ENCODE measurements at regions not wholly inside any gene's neighbourhood (a gene's known extent, or its start where the extent isn't known, plus 50 kb on each side); places are given as distances from the start of the nearest gene placed in this dataset.

DNA sequence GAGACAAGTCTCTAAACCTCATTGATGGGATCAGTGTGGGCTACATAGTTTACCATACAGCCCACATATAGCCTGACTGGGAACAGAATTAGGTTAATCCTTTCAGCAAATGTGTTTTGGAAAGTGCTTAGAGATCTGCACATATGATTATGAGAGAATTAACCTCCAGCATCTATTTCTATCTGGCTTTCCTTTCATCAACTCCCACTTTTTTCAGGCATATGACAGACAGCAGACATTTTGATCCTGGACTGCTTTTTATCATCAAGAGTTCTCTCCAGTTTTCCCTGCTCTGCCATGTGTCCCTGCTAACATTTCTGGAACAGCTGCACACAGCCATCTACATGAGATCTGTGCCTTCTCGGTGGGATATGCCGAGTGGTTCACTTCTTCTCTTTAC, 139.5 kb upstream of the LRP1B start:
- DNase-seq, result no peak

DNA sequence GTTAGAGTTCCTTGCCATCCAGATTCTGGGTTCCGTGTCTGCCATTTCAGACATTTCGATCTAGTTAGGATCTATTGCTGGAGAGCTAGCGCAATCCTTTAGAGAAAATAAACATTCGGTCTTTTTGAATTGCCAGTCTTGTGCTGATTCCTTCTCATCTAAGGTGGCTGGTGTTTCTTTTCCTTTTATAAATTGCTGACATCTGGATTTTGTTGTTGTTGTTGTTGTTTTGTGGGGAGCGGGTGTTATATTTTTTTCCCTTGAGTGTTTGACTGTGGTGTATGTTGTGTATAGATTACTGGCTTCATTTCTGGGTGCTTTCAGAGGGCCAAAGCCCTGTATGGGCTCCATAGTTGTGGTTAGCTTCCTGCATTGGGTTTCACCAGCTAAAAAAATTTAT, 128.5 kb upstream of the LRP1B start:
- DNase-seq, result no peak

DNA sequence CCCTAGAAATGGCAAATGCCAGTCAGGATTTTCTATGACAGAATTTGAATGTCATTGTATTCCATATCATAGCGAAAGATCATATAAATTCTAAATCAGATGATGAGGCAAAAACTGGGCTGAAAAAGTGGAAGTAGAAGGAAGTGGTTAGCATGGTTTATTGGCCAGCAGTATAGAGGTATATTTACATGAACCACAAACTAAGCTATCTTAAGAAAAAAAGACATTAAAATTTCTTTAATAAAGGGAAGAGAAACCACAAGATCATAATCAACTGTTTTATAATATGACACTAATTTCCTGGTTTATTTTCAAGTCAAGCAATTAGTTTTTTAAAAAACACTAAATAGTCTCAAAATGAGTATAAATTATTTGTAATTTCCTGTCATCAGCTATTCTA, 123.2 kb upstream of the LRP1B start:
- DNase-seq, result no peak

DNA sequence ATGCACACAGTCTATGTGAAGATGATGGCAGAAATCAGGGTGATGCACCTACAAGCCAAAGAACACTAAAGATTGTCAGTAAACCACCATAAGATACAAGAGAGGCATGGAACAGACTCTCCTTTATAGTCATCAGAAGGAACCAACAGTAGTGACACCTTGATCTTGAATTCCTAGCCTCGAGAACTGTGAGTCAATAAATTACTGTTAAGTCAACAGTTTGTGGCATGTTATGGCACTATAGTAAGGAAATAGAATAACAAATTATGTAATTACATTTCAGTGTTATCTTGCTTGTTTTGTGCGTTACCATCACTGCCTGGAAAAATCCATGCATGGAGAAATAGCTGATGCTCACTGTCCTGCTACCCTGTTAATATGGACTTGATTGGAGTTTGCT, 110.2 kb upstream of the LRP1B start:
- DNase-seq, result no peak

DNA sequence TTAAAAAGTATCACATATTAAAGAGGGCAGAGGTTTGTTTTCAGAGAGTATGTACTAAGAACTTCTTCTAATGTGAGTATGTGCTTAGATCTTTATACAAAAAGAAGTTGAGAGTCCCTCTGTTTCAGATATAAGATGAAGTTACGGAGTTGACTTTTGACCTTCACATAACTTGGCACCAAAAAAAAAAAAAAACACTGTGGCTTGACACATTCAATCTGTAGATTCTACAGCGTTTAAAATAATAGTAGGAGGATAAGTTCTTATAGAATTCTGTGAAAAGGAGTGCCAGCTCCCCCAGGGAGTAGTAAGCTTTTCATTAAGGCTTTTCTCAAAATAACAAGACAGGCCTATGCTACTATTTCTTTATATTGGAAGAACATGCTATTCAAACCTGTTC, 105.4 kb upstream of the LRP1B start:
- DNase-seq, result no peak

DNA sequence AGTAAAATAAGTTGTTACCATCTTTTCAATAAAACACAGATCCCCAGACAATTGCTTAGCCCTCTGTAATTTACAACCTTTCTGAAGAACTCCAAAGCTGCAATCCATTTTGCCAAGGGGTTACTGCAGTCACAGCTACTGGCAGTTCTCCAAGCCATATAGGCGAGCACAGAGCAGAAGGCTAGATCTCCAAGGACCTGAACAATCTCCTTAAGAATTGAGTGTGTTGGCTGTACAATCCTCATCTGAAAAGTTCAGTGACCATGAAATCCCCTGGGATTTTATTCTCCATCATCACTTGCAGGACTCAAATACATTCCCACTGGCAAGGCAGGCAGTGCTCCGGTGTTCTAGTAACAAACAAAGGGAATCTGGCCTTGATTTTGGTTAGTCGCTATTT, 103.9 kb upstream of the LRP1B start:
- no peak for DNase-seq

DNA sequence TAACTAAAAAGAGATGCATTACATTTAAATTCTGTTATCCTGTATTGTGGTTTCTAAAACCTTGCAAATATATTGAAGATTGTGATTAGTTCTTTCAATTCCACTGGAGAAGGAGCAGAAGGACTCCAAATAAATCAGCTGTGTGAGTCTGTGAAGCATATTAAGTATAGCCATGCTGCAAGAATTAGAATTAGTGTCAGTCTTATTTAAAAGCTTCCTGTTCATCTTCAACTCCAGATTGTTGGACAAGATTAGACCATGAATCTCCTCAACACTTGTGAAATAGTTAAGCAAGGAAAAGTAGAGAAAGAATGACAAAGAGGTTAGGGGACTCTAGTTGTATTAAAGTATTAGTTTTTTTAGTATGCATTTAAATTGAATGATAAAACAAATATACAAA, 92.5 kb upstream of the LRP1B start:
- no peak for DNase-seq

DNA sequence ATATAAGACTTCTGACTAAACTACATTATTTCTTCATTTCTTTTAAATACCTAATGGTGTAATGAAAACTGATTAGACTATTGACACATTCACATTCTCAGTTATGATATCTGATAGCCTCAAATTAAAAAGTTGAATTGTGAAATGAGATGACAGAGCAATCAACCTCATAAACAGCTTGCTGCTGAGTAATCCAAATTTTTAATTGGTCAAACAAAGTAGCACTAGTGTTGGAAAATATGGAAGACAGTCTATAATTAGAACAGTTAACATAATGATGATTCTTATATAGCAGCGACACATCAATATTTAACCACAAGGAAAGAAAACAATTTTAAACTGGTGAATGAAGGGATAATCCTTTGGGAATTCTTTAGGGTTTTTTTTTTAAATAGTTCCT, 91.9 kb upstream of the LRP1B start:
- DNase-seq, result no peak

DNA sequence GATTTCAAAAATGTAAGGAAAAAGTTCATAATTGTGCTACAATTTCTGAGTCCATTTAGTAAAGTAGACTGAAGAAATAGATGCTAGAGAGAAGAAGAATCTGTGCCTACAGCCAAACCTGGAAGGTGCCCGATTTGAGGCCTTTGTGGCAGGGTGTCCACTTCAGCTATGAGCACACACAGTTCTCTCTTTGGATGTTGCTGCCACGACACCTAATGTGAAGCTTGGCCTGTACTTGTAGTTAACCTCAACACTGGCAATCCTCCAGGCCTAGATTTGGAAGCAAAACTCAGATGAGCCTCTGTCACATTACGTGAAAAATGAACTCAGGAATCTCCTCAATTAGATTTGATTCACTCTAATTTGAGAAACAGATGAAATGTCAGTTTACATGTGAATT, 90.1 kb upstream of the LRP1B start:
- DNase-seq, result no peak

DNA sequence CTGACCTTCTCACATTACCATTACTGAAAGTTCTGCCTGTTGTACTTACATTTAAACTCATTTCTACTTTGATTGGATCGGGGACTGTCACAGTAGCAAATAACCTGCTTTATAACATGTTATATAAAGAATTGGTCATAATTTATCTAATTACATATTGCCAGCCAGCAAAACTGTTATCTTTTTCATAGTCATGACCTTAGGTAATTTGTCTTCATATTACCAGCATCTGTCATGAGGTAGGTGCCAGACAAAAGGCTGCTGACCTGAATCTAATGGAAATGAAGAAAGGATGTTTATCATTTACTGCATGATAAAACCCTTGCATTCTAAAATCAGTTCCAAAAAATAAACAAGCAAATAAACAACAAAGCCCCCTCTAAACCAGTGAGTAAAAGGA, 89.4 kb upstream of the LRP1B start:
- no peak for DNase-seq

DNA sequence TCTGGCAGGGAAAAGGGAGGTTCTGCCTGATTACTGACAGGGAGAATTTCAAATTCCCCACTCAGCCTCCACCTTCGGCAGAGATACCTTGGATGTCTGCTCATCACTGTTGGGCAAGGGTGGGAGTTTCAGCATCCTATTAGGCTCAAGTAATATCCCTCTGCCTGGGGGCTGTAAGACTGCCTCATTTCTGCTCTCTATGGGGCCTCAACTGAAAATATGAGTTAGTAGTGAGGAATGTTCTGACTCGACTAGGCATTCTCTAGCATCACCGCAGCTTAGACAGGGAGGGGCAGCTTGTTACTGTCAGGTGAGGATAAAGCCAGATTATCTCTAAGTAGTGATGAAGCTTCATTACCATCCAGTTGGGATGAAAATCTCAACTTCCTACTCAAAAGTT, 87.7 kb upstream of the LRP1B start:
- DNase-seq, result no peak

DNA sequence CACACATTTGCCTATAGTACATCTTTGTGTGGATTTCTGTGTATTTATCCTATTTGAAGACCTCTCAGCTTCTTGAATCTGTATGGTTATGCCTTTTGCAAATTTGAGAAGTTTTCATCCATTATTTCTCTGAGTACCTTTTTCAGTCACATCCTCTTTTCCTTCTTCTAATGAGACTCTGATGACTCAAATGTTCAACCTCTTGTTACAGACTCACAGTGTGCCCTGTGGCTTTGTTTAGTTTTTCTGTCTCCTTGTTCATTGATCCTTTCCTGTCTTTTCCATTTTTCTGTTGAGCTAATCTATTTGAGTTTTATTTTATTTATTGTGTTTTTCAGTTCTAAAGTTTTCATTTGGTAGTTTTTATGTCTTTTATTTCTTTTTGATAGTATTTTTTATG, 87.0 kb upstream of the LRP1B start:
- DNase-seq, result no peak

DNA sequence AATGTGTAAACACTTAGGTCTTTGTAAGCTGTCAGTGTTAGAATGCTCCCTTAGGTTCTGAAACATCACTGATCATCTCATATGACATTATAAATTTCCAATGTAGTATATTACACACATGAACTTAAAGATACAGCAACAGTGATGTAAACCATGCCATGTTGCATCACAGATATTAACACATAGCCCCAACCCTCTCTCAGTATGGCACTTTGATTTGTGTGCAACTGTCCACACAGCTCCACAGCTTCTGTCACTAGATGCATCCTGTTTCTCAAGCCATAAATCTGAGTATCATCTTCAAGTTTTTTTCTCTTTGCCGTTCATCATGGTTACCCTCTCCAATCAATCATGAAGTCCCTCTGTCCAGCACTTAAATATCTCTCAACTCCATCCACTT, 69.2 kb upstream of the LRP1B start:
- no peak for DNase-seq

DNA sequence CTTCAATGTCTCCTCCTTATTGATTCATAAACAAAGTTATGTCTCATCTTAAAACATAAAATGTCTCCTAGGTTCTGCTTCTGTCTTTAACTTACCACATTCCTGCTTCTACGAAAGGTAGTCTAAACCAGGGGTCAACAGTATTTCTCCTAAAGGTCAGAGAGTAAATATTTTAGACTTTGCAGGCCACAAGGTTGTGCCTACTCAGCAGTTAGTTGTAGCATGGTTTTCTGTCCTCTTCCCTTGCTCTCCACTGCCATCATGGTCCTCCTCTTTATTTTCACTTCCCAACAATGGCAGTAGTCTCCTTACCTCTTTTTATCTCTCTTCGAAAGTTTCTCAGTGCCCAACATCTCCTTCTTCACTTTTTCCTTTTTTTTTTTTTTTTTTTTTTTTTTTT, 68.3 kb upstream of the LRP1B start:
- no peak for DNase-seq

DNA sequence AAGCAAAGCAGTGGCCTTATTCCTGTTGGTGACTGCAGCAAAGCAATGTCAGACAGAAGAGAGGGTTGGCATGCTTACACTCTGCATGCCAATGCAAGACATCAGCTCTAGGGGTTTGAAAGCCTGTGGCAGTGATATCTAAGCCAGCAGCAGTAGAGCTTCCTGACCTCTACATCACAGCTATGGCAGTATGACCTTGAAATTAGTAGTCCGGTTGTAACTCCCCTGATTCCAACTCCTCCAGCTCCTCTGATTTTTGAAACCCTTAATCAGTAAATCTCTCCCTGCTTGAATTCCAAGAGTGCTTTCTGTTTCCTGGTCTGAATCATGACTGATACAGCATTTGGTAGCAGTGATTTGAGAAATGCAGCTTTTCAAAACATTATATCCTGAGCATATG, 60.0 kb upstream of the LRP1B start:
- no peak for DNase-seq

DNA sequence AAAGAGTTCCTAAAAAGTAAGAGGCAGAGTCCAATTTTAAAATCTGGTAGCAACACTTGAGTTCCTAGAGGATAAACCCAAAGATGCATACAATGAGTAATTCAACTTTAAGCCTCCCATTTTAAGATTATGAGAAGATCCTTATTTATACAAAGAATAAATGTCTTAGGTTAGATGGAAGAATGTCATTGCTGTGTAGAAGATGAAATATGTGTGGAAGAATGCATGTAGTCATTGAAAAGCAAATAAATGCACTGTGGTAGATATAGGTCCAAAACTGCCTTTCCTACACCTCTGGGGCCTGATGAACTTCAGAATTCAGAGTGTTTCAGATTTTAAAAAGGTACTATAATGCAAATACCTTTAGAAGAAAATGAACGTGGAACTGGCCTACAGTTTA, 58.7 kb upstream of the LRP1B start:
- DNase-seq, result no peak

DNA sequence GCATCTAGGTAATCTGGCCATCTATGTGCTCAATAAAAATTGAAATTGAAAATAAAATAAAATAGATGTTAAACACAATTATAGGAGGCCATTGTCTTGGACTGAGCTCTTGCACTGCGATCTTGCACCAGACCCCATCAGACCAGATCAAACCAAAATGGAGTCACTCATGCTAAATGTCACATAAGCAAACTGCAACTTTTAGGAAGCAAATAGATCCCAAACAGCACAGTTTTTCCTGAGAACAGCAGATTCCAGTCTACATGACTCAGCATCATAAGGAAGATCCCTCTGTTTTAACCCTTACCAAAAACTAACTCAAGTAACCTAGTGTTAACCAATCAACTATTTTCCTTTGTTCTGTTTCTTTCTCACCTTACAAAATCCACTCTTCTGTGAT, 57.7 kb upstream of the LRP1B start:
- DNase-seq, result no peak

DNA sequence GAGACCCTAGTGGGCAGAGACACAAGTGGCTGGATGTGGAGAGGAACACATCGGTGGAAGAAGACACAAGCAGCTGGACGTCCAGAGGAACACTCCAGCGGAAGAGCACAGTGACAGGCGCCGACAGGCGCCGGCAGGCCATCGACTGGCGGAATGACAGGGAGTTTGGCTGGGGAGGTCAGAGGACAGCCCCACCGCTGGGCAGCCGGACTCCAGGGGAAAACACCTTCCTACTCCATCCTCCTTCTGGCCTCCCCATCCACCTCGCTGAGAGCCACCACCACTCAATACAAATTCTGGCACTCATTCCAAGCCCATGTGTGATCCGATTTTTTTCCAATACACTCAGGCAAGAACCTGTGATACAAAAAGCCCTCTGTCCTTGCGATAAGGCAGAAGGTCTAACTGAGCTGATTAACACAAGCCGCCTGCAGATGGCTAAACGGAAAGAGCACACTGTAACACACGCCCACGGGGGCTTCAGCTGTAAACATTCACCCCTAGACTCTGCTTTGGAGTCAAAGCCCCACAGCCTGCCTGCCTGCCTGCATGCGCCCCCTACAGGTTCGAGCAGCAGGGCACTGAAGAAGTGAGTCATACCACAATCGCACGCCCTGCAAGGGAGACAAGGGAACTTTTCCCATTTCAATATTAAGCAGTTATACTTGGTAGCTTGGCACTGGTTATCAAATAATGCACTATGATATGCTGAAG, 50.2 kb upstream of the LRP1B start:
- DNase-seq, result peak in 14 of 56 donors; percentile 1 to 62 (median 8)

Data from nucleus accumbens (tissue), 56 donors.